Myocyte (in vitro differentiated cells): ENCODE measurements at regions not wholly inside any gene's neighbourhood (a gene's known extent, or its start where the extent isn't known, plus 50 kb on each side); places are given as distances from the start of the nearest gene placed in this dataset.
A peak's percentile ranks its signal among the peaks of the same experiment; 100 is the strongest.

Source experiments
- DNase-seq: peaks from one replicate; pipeline ENCODE4 v3.0.0-alpha.2; 2012; ENCODE audit warnings: low read depth

DNA sequence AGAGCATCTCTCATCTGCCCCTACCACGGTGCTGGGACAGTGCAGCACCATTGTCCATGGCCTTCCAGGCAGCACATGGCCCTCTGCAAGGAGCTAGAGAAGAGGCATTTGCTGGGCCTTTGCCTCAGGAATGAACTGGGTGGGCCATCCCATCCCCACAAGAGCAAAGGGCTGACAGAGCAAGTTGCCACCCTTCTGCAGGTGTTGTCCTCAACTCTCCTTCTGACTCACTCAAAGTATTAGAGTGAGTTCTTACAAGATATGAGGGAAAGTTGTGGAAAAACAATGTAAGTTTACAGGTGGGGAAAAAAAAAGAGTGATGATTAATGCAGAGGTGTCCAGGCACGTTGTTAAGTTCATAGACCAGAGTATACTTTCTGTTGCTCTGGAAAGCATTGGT is 261.2 kb downstream of the SKIDA1 start:
- no peak for DNase-seq

DNA sequence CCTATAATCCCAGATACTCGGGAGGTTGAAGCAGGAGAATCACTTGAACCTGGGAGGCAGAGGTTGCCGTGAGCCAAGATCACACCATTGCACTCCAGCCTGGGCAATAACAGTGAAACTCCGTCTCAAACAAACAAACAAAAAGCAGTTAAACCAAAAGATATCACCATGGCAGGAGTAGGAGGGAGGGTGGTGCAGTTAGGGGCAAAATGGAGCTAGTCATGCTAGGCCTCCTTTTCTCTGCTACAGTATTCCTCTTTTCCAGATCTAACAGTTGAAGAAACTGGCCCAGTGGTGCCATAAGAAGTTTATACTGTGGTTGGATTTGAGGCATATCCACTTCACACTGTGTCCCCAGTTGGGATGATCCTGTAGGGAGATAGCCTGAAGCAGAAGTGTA is 261.6 kb downstream of the SKIDA1 start:
- no peak for DNase-seq

DNA sequence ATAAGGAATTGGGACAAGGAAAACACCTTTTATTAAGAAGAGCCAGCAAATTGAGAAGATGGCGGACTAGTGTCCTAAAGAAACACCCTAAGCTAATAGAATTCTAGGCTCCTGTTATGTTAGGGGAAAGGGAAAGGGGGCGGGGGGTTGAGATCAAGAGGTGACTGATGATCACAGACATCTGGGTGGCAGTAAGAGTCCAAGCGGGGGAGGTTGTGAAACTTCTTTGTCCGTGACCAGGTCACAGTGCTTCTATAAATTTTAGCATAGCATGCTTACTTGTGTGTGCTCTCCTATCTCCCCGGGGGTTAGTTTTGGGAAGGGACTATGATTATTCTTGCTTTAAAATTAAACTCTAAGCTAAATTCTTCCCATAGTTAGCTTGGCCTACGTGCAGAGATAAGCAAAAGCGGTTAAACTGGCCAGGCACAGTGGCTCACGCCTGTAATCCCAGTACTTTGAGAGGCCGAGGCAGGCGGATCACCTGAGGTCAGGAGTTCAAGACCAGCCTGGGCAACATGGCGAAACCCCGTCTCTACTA is 262.1 kb downstream of the SKIDA1 start:
- no peak for DNase-seq

DNA sequence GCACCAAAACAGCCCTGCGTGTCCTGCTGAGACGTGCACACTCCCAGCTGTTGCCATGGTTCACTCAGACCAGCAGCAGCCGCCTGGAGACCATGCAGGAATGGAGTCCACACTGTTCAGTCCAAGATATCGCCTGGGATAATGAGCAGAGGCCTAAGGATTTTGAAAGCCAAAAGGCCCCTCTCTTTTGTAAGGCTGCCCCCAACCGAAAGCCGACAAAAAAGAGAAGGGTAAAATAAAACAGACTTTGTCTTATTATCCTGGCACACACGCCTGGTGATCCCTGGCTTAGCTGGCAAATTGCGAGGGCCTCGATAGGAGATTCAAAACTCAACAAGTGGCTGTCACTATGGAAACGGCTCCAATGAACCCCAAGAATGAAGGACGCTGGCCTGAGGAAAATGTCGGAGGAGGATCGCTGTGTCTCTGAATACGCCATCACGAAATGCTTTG is 263.6 kb downstream of the SKIDA1 start:
- DNase-seq = peak; percentile 10

DNA sequence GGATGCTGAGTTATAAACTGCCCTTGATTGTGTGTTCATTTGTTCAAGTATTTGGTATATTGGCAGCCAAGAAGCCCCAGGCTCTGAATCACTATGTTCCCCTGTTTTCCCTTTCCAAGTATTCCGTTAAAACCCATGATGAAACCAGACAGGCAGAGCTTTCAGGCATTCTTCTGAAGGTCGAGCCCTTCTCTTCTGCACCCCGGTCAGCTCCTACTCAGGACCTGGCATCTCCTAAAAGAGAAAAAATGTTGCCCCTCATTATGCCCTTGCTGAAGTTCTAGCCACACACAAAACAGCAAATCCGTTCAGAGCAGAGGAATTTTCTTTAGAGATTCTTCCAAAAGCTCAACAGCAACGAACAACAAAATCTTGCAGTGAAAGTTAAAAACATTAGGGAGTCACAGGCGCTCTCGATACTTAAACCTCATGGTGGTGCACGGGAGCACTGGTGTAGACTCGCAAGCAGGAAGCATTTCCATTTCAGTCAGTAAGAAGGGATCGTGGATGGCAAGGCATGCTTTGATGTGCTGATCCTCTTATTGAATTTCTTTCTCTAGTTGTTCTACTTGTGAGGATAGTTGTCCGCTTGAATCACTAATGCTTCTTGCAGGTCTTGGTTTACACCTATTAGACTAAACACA is 264.9 kb downstream of the SKIDA1 start:
- DNase-seq = no peak

DNA sequence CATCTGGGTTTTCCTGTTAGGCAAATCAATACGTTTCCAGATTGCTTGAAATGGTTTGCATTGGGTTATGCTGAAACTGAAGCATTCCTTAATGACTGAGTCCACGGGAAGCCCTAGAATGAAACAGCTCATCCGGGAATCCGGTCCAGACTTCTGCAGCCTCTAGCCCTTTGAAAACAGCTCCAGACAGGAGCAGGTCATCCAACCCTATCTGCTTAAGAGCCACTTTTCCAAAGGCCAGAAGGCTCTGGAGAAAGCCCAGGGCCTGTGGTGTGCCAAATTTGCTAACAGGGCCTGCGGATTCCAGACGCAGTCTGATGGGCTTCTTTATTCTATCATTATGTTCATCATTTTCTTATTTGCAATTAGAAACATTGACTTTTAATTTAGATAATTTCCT is 265.4 kb downstream of the SKIDA1 start:
- no peak for DNase-seq

DNA sequence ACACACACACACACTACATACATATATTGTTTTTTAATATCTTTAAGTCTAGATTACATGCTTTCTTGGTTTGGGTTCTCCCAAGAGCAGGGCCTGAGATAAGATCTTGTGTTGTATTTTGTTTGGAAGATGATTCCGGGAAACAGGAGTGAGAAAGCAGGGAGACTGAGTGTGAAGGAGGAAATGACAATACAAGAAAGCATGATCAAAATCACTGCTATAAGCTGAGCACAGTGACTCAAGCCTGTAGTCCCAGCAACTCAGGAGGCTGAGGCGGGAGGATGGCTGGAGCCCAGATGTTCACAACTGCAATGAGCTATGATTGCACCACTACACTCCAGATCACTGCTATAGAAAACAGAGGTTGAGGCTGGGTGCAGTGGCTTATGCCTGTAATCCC is 267.6 kb downstream of the SKIDA1 start:
- DNase-seq = no peak

DNA sequence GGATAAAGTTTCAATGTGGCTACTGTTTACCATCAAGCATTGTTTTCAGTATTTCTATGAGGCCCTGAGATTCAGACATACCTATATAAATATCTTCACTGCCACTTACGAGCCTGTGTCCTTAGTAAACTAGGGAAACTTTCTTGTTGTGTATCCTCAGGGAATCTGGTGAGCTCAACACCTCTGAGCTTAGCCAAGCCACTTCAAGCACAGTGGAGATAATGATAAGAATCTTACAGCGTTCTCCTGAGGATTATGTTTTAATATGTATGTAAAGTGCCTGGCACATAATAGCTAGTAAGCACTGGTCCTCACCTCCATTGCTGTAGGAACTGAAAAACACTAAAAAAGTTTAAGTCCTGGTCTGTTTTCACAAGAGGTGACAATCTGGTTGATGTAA is 268.3 kb downstream of the SKIDA1 start:
- DNase-seq = no peak

DNA sequence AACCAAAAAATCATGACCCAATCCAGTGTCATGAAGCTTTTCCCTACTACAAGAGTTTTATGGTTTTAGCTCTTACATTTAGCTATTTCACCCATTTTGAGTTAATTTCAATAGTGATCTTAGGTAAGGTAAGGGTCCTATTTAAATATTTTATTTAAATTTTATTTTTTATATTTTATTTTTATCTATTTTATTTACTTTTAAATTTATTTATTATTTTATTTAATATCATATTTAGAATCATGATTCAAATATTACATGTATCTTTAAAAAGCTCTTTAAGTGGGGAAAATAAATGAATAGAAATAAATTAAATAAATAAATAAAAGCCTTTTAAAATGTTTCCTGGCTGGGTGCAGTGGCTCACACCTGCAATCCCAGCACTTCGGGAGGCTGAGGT is 276.0 kb downstream of the SKIDA1 start:
- no peak for DNase-seq

DNA sequence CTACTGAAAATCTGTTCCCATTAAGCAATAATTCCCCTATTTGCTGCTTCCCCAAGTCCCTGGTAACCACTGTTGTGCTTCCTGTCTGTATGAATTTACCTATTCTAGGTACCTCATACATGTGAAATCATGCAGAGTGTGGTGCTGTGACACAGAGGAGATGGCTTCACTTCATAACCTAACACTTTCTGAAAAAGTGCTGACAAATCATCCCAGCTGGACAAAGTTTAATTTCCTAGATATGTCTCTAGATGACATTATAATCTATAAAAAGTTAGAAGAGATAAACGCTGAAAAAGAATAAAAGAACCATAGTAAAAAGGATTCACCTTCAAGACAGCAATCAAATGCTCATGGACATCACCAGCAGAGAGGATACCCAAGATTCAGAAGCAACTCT is 277.9 kb downstream of the SKIDA1 start:
- no peak for DNase-seq

DNA sequence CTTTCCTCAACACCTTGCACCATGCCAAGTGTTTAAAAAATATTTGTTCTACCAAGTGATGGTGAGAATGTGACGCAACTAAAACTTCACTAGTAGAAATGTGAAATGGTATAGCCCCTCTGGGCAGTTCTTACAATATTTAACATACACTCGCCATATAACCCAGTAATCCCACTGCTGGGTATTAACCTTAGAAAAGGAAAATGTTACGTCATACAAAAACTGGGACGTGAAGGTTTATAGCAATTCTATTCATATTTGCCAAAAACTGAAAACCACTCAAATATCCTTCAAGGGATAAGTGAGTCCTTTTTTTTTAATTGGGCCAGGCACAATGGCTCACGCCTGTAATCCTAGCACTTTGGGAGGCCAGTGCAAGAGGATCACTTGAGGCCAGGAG is 279.3 kb downstream of the SKIDA1 start:
- no peak for DNase-seq

DNA sequence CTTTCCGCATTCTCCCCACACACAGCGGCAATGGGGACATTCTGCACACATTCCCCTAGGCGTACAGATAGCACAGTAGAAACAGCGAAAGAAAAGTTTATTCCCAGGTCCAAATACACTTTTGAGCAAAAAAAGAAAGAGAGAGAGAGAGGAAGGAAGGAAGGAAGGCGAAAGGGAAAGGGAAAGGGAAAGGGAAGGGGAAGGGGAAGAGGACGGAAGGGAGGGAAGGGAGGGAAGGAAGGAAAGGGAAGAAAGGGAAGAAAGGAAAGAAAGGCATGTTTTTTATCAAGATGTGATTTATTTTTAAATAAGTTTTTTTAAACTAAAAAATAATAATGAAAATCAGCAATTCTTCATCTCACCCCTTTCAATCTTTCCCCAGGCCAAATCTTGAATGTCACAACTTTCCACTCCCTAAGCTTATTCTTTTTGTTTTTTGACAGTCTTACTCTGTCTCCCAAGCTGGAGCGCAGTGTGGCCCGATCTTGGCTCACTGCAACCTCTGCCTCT is 281.7 kb downstream of the SKIDA1 start:
- no peak for DNase-seq

DNA sequence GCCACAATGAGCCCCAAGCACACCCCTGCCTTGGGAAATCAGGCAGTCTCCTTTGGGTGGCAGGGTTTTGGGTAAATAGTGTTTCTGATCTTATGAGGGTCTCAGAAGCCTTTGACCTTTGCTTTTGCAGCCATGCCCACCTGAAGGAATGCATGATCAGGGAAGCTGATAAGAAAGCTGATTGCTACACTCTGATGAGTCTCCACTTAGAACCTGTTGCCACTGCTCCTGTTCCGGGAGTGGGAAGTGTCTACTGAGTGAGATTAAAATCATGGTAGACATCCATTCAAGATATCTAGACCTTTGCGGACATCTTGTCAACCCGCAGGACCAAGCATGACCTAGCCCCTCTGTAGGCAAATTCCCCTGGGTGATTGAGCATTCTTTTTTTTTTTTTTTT is 282.6 kb downstream of the SKIDA1 start:
- DNase-seq = no peak

DNA sequence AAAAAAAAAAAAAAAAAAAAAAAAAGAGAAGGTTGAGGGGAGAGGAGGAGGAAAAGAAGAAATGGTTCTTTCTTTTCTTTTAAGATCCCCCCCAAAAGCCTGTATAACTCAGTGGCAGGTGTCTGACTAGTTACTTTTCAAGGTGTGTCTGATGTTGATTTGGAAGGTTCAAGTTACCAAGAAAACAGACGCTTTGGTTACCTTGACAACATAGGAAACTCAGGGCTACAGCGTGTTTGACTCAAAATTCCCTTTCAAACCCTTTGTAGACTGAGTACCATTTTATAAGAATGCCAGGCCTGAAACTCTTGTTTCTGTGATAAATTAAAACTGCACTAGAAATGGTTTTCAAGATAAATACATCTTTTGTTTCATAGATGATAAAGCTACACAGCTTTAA is 286.8 kb downstream of the SKIDA1 start:
- DNase-seq = no peak

DNA sequence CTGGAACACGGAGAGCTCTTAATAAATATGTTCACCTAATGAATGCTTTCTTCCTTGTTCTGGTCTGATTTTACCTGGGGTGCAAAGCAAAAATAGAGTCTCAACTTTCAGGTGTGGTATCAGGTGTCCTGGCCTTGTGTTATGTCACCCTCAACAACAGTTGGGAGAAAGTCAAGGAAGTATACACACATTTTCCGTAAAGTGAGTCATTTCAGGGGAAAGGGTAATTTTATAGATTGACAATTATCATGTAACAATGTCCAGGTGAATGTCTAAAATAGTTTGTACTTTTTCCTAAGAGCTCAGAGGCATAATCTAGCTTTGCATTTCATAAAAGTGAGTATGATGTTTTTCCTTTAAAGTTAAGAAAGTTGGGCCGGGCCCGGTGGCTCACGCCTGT is 287.4 kb downstream of the SKIDA1 start:
- DNase-seq = no peak

DNA sequence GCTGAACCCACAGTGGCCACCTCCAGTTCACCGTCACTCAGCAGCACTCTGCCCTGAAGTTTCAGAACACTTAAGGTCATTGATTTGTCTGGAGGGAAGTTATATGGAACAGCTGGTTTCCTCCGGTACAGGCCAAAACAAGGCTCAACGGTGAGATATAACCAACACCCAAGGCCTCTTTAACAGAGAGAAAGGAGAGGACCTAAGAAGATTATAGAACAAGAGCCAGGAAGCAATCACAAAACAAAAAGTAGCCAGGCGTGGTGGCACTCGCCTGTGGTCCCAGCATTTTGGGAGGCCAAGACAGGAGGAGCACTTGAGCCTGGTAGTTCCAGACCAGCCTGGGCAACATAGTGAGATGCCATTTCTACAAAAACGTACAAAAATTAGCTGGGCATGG is 290.7 kb downstream of the SKIDA1 start:
- DNase-seq = no peak

DNA sequence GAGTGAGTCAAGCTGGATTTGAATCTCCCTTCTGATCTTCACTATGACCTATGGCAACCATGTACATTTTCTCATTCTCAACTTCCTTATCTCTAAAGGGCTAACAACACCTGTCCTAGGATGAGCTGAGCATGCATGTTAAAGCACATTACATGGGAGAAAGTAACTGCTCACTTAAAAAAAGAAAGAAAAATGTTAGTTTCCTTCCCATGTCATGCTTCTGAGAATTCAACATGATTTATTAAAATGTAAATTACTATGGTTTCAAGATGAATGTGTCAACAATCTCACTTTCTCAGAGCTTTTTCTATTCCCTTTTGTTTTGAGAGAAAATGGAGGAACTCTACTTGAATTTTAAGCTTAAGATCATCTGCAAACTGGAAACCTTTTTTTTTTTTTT is 295.3 kb downstream of the SKIDA1 start:
- DNase-seq = no peak

DNA sequence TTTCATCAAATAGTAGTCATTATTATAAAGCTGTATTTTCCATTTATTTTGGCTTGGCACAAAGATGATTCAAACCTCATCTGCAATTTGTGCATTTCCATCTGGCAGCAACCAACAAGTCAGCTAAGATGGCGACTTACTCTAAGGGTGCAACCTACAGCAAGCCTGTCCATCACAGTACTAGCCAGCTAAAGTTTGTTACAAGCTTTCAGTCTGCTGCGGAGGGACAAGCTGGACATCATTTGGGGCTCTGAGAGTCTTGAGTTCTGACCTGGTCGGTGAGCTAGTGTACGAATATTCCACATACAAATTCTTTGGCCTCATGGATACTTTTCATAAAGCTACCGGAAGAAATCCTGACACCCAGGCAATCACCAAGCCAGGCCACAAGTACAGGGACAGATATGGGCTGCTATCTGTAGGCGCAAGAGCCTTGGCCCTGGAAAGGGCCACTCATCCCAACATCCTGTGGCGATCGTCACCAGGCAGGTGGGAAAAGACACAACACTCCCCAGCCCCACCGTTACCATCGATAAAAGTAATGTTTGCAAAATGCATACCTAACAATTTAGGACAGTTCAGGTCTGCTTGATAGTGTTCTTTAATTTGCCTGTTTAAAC is 307.6 kb downstream of the SKIDA1 start:
- no peak for DNase-seq

DNA sequence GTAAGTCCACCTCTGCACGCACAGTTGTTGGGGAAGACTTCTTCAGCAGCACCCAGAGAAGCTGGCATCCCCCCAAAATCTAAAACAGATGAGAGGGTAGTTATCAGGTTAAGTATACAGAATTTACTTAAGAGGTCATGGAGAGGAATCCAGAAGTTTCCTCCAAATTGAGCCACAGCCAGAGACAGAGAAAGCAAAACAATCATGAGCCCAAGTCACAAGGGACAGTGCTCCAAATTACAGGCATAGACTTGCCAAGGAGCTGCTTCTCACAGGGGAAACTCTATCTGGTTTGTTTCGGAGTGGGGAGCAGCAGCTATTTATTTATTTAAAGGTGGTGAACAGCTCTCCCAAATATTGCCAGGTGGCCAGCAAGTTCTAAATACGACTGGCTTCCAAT is 308.4 kb downstream of the SKIDA1 start:
- DNase-seq = no peak

DNA sequence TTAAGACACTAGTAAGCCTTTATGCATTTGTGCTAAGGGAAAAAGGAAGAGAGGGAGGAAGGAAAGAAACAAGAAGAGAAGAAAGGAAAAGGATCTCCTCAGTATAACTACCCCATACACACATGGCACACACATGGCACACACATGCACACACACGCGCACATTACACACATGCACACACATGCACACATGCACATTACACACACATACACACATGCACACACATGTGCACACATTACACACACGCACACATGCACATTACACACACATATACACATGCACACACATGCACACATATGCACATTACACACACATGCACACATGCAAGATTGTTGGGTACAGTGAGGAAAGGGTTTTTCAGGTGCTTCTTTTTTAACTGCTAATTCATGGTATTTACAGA is 311.2 kb downstream of the SKIDA1 start:
- no peak for DNase-seq

DNA sequence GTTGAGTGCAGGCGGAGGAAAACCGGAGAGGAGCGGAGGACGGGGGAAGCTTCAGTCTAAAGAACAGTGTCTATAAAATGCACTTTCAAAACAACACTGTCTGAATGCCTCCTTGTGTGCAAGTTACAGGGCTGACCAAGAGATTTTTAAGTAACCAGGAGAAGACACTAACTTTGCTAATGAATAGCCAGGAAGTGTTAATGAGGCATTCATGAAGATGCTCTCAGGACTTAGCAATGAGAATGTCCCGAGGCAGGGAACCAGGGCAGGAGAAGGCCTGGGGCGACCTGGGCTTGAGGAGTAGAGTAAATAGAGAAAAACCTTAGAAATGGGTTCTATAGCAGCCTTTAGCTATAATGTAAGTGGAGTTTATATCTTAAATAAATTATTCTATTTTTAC is 312.1 kb downstream of the SKIDA1 start:
- DNase-seq = no peak

DNA sequence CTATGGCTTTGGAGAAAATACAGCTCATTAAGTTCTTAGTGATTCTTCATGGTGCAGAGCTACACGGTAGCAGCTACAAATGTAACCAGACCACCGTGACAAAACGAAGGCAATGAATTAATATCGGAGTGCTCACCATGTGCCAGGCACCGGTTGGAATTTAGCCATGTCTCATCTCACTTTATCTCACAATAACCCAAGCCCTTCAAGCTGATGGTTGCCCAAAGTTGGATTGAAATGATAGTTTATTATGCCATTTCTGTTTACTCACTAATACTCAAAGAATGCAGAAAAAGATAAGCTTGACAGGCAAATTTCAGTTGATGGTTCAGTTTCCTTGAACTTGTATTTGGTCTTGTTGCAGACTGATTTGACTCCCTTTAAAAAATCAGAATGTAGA is 312.6 kb downstream of the SKIDA1 start:
- DNase-seq = no peak

DNA sequence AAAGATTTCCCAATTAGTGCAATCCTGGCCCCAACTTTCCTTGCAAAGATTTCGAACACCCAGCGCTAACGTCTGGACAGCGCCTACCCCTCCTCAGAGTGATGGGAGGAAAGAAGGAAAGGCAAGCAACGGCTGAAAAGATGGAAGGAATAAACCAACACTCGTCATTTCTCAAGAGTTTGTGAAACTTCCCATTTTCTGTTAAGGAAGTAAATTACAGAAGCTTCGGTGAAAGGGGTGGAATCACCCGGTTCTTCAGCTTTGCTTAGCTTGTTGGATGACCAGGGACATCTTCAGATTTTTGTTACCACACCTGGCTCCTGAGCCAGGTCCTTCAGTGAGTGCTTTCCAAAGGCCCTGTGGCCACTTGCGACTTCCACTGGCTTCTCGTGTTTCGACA is 313.1 kb downstream of the SKIDA1 start:
- no peak for DNase-seq
